Mesothelial cell of epicardium (in vitro differentiated cells): ENCODE measurements at regions not wholly inside any gene's neighbourhood (a gene's known extent, or its start where the extent isn't known, plus 50 kb on each side); places are given as distances from the start of the nearest gene placed in this dataset.

Experiments used
- DNase-seq, 2 experiments: peaks; one replicate each; pipeline ENCODE4 v3.0.0; 2021; ENCODE audit warnings: low spot score in 2 of 2; ENCODE audit not compliant: unreplicated experiment in 2 of 2
- H3K27ac Mint-ChIP-seq: 2 replicates; pipeline ENCODE4 v1.8.0; 2021; ENCODE audit warnings: mixed read lengths
- H3K27me3 Mint-ChIP-seq: 2 replicates; pipeline ENCODE4 v1.8.0; 2021; ENCODE audit warnings: low read depth, mixed read lengths
- H3K36me3 Mint-ChIP-seq: 2 replicates; pipeline ENCODE4 v1.8.0; 2021; ENCODE audit warnings: mixed read lengths
- H3K4me1 Mint-ChIP-seq: 2 replicates; pipeline ENCODE4 v1.8.0; 2021; ENCODE audit warnings: mixed read lengths
- H3K4me3 Mint-ChIP-seq: 2 replicates; pipeline ENCODE4 v1.8.0; 2021; ENCODE audit warnings: mild to moderate bottlenecking, moderate library complexity, mixed read lengths
- H3K9me3 Mint-ChIP-seq: 2 replicates; pipeline ENCODE4 v1.8.0; 2021; ENCODE audit warnings: mixed read lengths
- TF ChIP-seq, protein P1 (sequence below): fragments of 200-600 bp; sonication (generic); IDR thresholded peaks from one replicate; pipeline ENCODE4 v1.5.0; 2021; ENCODE audit warnings: antibody characterized with exemption; ENCODE audit not compliant: unreplicated experiment

DNA sequence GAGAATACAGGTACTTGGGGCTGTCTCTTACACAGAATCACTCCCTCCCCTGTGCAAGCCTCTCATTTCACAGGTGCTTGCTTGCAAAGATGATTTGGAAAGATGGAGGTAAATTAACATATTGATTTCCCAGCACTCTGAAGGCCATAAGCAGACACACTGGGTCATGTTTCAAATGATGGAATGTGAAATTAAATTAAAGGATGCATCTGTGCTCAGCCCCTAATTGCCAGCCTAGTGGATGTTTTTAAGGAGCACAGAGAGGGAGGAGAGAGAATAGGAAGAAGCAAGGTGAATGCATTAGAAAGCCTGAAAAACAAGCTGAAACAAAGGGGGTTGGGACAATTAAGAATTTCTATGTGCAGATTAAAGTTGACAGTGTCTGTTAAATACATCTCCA is 96.1 kb upstream of the GRIP1 start:
- H3K27me3 Mint-ChIP-seq, result no peaks in the 10 kb centered on the region
- peaks cover 20% of the 10 kb centered on the region for H3K4me1 Mint-ChIP-seq
- H3K27ac Mint-ChIP-seq, result no peak overlapping the region
- TF ChIP-seq, protein P1, sequence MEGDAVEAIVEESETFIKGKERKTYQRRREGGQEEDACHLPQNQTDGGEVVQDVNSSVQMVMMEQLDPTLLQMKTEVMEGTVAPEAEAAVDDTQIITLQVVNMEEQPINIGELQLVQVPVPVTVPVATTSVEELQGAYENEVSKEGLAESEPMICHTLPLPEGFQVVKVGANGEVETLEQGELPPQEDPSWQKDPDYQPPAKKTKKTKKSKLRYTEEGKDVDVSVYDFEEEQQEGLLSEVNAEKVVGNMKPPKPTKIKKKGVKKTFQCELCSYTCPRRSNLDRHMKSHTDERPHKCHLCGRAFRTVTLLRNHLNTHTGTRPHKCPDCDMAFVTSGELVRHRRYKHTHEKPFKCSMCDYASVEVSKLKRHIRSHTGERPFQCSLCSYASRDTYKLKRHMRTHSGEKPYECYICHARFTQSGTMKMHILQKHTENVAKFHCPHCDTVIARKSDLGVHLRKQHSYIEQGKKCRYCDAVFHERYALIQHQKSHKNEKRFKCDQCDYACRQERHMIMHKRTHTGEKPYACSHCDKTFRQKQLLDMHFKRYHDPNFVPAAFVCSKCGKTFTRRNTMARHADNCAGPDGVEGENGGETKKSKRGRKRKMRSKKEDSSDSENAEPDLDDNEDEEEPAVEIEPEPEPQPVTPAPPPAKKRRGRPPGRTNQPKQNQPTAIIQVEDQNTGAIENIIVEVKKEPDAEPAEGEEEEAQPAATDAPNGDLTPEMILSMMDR, result no peak
- no peak for DNase-seq
- H3K4me3 Mint-ChIP-seq, result no peak overlapping the region
- H3K36me3 Mint-ChIP-seq, result no peaks in the 10 kb centered on the region
- H3K9me3 Mint-ChIP-seq, result no peaks in the 10 kb centered on the region

DNA sequence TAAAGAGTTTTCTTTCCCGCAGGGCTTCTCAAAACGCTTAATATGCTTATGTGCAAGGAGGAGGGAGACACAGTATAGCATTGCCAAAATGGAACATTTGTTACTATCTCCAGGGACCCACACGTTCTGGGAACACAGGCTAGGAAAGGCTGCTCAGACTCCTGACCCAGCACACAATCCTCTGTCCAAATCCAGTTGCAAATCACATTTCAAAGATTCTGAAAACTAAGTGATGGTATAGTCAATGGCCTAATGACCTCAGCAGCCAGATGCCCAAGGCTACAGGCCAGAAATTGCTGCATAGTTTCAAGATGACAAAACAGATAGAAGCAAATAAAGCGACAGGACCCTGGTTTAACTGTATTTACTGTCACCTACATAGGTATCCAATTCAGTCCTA is 97.0 kb upstream of the GRIP1 start:
- TF ChIP-seq, protein P1, result no peak
- H3K9me3 Mint-ChIP-seq, result no peaks in the 10 kb centered on the region
- peaks cover 20% of the 10 kb centered on the region for H3K4me1 Mint-ChIP-seq
- H3K27ac Mint-ChIP-seq, result no peak overlapping the region
- no peaks in the 10 kb centered on the region for H3K36me3 Mint-ChIP-seq
- no peak for DNase-seq
- H3K4me3 Mint-ChIP-seq, result no peak overlapping the region
- H3K27me3 Mint-ChIP-seq, result no peaks in the 10 kb centered on the region

DNA sequence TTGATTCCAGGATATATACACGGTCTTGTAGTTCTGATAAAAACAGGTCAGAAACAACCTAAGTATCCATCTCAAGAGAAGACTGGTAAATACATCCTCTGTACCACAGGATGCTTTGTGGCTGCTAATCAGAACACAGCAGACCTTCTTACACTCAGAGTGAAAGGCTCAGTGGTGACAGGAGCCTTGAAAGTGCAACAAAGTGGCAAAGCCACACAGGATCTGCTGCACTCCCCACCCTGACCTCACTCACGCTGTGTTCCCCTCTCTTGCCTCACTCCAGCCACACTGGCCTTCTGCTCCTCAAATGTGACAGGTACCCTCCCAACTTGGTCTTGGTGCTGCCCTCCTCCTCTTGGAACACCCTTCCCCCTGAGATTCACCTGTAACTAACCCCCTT is 98.1 kb upstream of the GRIP1 start:
- no peaks in the 10 kb centered on the region for H3K36me3 Mint-ChIP-seq
- H3K9me3 Mint-ChIP-seq, result no peaks in the 10 kb centered on the region
- no peak for DNase-seq
- peaks cover 20% of the 10 kb centered on the region for H3K4me1 Mint-ChIP-seq
- TF ChIP-seq, protein P1, result no peak
- no peak overlapping the region for H3K4me3 Mint-ChIP-seq
- H3K27ac Mint-ChIP-seq, result no peak overlapping the region
- H3K27me3 Mint-ChIP-seq, result no peaks in the 10 kb centered on the region

DNA sequence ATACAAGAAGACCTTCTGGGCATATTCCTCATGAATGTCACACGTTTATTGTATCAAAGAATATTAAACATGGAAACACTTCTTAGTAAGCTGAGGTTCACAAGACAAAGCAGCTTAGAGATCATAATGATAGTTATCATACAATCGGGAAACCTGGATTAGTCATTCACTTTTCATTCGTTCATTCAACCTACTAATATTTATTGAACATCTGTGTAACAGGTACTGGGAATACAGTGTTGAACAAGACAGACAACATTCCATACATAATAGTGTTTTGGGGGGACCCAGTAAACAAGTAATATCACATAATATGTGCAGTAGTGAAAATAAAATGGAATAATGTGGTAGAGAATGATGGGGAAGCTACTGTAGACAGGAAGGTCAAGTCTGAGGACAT is 100.6 kb upstream of the GRIP1 start:
- H3K36me3 Mint-ChIP-seq, result no peaks in the 10 kb centered on the region
- no peak for DNase-seq
- no peaks in the 10 kb centered on the region for H3K9me3 Mint-ChIP-seq
- no peak overlapping the region for H3K4me3 Mint-ChIP-seq
- peaks cover 20% of the 10 kb centered on the region for H3K4me1 Mint-ChIP-seq
- no peak overlapping the region for H3K27ac Mint-ChIP-seq
- TF ChIP-seq, protein P1, result no peak
- H3K27me3 Mint-ChIP-seq, result no peaks in the 10 kb centered on the region

DNA sequence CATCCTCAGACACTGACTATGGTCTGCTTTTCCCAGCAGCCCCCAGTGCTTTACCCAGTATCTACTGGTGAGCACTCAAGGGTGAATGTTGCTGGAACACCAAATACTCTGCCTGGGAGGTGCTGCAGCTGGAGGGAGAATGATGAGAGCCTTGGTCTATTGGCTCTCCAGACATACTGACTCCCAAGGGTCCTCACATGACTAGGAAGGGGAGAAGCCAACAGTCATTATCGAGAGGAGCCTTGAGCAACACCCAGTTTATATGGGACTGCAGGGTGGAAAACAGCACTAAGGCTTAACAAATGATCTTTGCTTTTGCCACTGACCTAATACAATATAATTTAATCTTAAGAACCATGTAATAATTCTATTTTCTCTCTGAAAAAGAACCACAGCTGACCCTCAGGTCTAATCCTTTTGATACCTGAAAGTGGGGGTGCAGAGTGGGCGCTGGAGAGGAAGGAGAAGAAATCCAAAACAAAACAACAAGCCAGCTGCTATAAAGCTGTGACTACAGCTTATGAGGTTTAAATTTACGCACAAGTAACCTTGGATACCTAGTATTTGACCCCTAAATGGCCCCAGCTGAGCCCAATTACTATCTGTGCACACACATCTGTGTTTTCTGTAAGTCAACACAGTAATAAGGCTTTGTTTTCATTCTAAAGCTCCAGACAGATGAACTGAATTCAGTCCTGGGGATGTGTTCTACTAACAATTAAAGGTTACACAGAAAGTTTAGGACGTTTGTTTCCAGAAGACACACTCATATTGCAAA is 107.8 kb upstream of the GRIP1 start:
- TF ChIP-seq, protein P1, result no peak
- Mint-ChIP-seq H3K9me3 (no peaks in the 10 kb centered on the region), H3K27me3 (no peaks in the 10 kb centered on the region), H3K4me1 (no peaks in the 10 kb centered on the region), H3K4me3 (no peak overlapping the region), H3K27ac (no peak overlapping the region), H3K36me3 (no peaks in the 10 kb centered on the region)
- DNase-seq, result no peak

DNA sequence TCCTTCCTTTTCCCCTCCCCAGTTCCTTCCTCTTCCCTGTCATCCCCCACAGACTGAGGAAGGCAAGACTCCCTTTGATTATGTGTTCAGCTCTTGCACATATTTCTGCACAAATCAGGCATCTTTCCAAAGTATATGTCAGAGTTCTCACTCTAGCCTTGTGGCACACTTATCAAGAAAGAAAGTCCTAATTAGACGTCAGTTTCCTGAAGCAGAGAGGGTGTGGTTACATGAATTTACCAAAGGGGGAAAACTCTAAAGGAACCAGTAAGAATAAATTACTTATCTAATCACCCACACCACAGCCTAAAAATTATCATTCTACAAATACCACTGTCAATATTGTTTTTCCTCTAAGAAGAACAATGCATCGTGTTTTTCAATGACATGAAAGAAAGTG is 120.7 kb upstream of the GRIP1 start:
- peaks cover 5% of the 10 kb centered on the region for H3K27me3 Mint-ChIP-seq
- DNase-seq, result no peak
- TF ChIP-seq, protein P1, result no peak
- peaks cover 12% of the 10 kb centered on the region for H3K4me1 Mint-ChIP-seq
- no peaks in the 10 kb centered on the region for H3K36me3 Mint-ChIP-seq
- no peaks in the 10 kb centered on the region for H3K9me3 Mint-ChIP-seq
- H3K27ac Mint-ChIP-seq, result no peak overlapping the region
- H3K4me3 Mint-ChIP-seq, result no peak overlapping the region
